K562 (cell line): ENCODE measurements at regions not wholly inside any gene's neighbourhood (a gene's known extent, or its start where the extent isn't known, plus 50 kb on each side); places are given as distances from the start of the nearest gene placed in this dataset.

ENCODE experiments used
- ARNT ChIP-seq, 2 experiments: fragments of 450-650 bp; IDR thresholded peaks; 2 replicates each; pipeline ENCODE4 v1.6.1; 2016; ENCODE audit warnings: mild to moderate bottlenecking in 1 of 2
- KDM1A ChIP-seq, 2 experiments: fragments of 450-650 bp; IDR thresholded peaks; 2 replicates each; pipeline ENCODE4 v1.6.1; 2016; ENCODE audit warnings: mild to moderate bottlenecking in 2 of 2
- MAZ ChIP-seq, 2 experiments: fragments of 450-650 bp in 1 of 2; sonication (generic) in 1 of 2; formaldehyde crosslinking; IDR thresholded peaks in 1 of 2; conservative IDR thresholded peaks in 1 of 2; 2 replicates each; pipeline versions ENCODE4 v1.4.0 to v1.5.0; 2020; ENCODE audit warnings: mild to moderate bottlenecking in 1 of 2, missing genetic modification reagents in 1 of 2
- NR2C2 ChIP-seq, 2 experiments: fragments of 200-800 bp in 1 of 2; sonication (Bioruptor generic) in 1 of 2; sonication (generic) in 1 of 2; formaldehyde crosslinking in 1 of 2; IDR thresholded peaks; 2 replicates each; pipeline versions ENCODE4 v1.6.1 to v1.8.0; 2016 to 2022; ENCODE audit warnings: mild to moderate bottlenecking in 1 of 2, missing compliant biosample characterization in 1 of 2, missing genetic modification characterization in 1 of 2, missing genetic modification reagents in 1 of 2
- POLR2AphosphoS5 ChIP-seq: IDR thresholded peaks from 2 replicates; pipeline ENCODE4 v1.6.1; 2011; ENCODE audit warnings: mild to moderate bottlenecking, low read depth, low read length, moderate library complexity; ENCODE audit not compliant: control insufficient read depth, insufficient read depth
- POU5F1 ChIP-seq: fragments of 150-350 bp; IDR thresholded peaks from 2 replicates; pipeline ENCODE4 v1.6.1; 2014; ENCODE audit warnings: borderline replicate concordance, low read length, low read depth, mild to moderate bottlenecking; ENCODE audit not compliant: partially characterized antibody
- RB1 ChIP-seq: fragments of 450-650 bp; IDR thresholded peaks from 2 replicates; pipeline ENCODE4 v1.6.1; 2017; ENCODE audit warnings: low read depth, mild to moderate bottlenecking
- TCF3 ChIP-seq: sonication (generic); formaldehyde crosslinking; IDR thresholded peaks from 2 replicates; pipeline ENCODE4 v1.4.0; 2020; ENCODE audit warnings: mild to moderate bottlenecking, missing genetic modification reagents
- TCFL5 ChIP-seq: fragments of 250-450 bp; sonication (Bioruptor Pico); conservative IDR thresholded peaks from 2 replicates; pipeline ENCODE4 v1.6.1; 2021; ENCODE audit warnings: mild to moderate bottlenecking, moderate library complexity, matching md5 sums
- TFAP4 ChIP-seq: sonication (generic); formaldehyde crosslinking; IDR thresholded peaks from 2 replicates; pipeline ENCODE4 v1.8.0; 2022; ENCODE audit warnings: missing genetic modification reagents, mild to moderate bottlenecking, moderate library complexity, borderline replicate concordance
- ZBED1 ChIP-seq: IDR thresholded peaks from 2 replicates; pipeline ENCODE4 v1.6.1; 2014
- ZNF277 ChIP-seq: fragments of 250-450 bp; sonication (Bioruptor Pico); IDR thresholded peaks from 2 replicates; pipeline ENCODE4 v1.8.0; 2022; ENCODE audit warnings: inconsistent platforms, mild to moderate bottlenecking, moderate library complexity, borderline replicate concordance
- ZNF311 ChIP-seq: fragments of 250-450 bp; sonication (Bioruptor Pico); IDR thresholded peaks from 2 replicates; pipeline ENCODE4 v1.4.0; 2020; ENCODE audit warnings: mild to moderate bottlenecking, moderate library complexity
- ZNF318 ChIP-seq, 2 experiments: fragments of 450-650 bp; IDR thresholded peaks; 2 replicates each; pipeline ENCODE4 v1.6.1; 2016; ENCODE audit warnings: mild to moderate bottlenecking in 2 of 2, borderline replicate concordance in 1 of 2, low read depth in 1 of 2, moderate library complexity in 1 of 2
- TF ChIP-seq, protein P1 (sequence below): sonication (generic); formaldehyde crosslinking; IDR thresholded peaks from 2 replicates; pipeline ENCODE4 v1.8.0; 2022; ENCODE audit warnings: missing genetic modification reagents, mild to moderate bottlenecking, borderline replicate concordance

DNA sequence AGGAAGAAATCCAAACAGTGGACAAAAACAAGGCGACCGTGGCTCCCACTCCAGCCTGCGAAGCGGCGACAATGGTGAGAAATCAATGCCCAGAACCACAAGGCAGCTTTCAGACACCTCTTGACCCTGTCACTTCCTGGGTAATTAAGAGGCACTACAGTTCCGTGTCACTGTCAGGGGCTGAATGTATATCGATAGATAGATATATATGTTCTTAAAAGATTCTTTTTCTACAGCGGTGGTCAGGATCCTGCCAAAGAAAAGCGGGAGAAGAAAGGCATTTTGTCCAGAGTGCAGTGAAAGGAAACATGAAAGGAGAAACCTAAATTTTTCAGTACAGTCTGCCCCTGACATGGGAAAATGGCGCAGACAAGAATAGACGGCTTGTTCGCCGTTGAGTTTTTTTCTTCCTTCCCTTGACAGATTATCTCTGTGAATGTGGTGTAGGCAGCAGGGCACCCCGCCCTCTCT, 56.2 kb upstream of the HES1 start (continued):
- TF ChIP-seq ARNT (IDR thresholded peaks at IDR 0.05) (no peak), NR2C2 (CRISPR knock-in tag; IDR thresholded peaks at IDR 0.05) (no peak), NR2C2 (tag; IDR thresholded peaks at IDR 0.05) (peak; percentile 68), POLR2AphosphoS5 (no peak), TCF3 (CRISPR knock-in tag) (no peak), ZNF311 (CRISPR knock-in tag) (0 out of 2 replicates have a peak, but pooled peaks have one; percentile 25), TFAP4 (no peak), KDM1A (IDR thresholded peaks at IDR 0.05) (peak; percentile 71 to 78), ZNF277 (no peak), TCFL5 (0 out of 2 replicates have a peak, but pooled peaks have one; percentile 3), ZBED1 (no peak), MAZ (CRISPR knock-in tag; conservative IDR thresholded peaks at IDR 0.05 in 1 of 2, IDR thresholded peaks at IDR 0.05 in 1 of 2) (peak in 1 of 2 experiments; percentile 39; a peak in 1 of 4 replicates), RB1 (no peak), POU5F1 (no peak), ZNF318 (IDR thresholded peaks at IDR 0.05; ENCODE audit: borderline replicate concordance in 1 of 2, low read depth in 1 of 2) (no peak)
- TF ChIP-seq, protein P1, sequence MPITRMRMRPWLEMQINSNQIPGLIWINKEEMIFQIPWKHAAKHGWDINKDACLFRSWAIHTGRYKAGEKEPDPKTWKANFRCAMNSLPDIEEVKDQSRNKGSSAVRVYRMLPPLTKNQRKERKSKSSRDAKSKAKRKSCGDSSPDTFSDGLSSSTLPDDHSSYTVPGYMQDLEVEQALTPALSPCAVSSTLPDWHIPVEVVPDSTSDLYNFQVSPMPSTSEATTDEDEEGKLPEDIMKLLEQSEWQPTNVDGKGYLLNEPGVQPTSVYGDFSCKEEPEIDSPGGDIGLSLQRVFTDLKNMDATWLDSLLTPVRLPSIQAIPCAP (CRISPR knock-in tag), result no peak
